HEK293 (cell line): ENCODE measurements at regions not wholly inside any gene's neighbourhood (a gene's known extent, or its start where the extent isn't known, plus 50 kb on each side); places are given as distances from the start of the nearest gene placed in this dataset.

Source experiments
- CTCF ChIP-seq: fragments of 450-650 bp; formaldehyde crosslinking; IDR thresholded peaks from 2 replicates; pipeline ENCODE4 v1.5.1; 2016; ENCODE audit warnings: missing biosample characterization, missing genetic modification characterization
- MZF1 ChIP-seq: fragments of 450-650 bp; formaldehyde crosslinking; IDR thresholded peaks from 2 replicates; pipeline ENCODE4 v1.5.1; 2017; ENCODE audit warnings: missing biosample characterization, missing genetic modification characterization, borderline replicate concordance
- ZEB2 ChIP-seq: fragments of 450-650 bp; formaldehyde crosslinking; IDR thresholded peaks from 2 replicates; pipeline ENCODE4 v1.5.1; 2016; ENCODE audit warnings: missing biosample characterization, missing genetic modification characterization
- ZNF23 ChIP-seq: fragments of 450-650 bp; formaldehyde crosslinking; IDR thresholded peaks from 2 replicates; pipeline ENCODE4 v1.5.1; 2016; ENCODE audit warnings: missing biosample characterization, missing genetic modification characterization, borderline replicate concordance
- ZNF426 ChIP-seq: fragments of 450-650 bp; formaldehyde crosslinking; IDR thresholded peaks from 2 replicates; pipeline ENCODE4 v1.5.1; 2017; ENCODE audit warnings: missing biosample characterization, missing genetic modification characterization, mild to moderate bottlenecking, inconsistent platforms, moderate library complexity

- no peak for TF ChIP-seq CTCF (tag by site-specific recombination)
- TF ChIP-seq ZEB2 (tag by site-specific recombination), result no peak
- TF ChIP-seq ZNF426, result no peak
- TF ChIP-seq ZNF23 (tag by site-specific recombination), result no peak
- no peak for TF ChIP-seq MZF1 (tag by site-specific recombination)
Observed at GRCh38 chr1:82555501-82555900, 754.8 kb downstream of the ADGRL2 start.
